ENCODE measurements at regions not wholly inside any gene's neighbourhood (a gene's known extent, or its start where the extent isn't known, plus 50 kb on each side); places are given as distances from the start of the nearest gene placed in this dataset.

DNA sequence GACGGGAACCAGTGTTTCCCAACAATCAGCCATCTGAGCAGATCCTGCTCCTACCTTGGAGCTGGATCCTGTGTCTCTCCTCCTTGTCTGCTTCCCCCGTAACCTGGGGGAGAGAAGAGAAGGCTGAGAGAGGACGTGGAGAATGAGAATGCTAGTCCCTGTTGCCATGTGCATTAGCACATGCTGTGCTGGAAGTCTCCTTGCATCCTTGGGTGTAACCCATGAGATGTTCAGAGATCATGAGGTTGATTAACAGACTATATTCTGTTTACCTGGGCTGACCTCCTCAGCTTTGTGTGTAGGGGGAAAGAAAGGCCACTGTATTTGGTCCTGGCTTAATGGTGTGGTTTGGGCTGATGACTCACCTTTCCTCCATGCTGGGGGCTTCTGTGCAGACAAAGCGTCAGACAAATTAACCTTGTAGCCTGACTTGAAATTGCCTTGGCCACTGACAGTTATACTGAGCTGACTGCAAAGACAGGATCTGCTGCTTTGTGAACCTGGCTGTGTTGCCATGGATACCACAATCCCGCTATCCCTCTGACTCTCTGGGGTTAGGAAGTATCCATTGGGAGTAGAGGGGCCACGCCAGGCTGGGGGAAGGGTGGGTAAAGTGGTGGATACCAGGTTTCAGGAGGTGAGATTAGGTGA lies 243.7 kb upstream of the CHD6 start:
- no peaks in the 10 kb centered on the region for H3F3A ChIP-seq (ENCODE audit: insufficient read depth, low read length)
- H3K27ac ChIP-seq (ENCODE audit: low read depth, low read length, poor library complexity, severe bottlenecking), result no peak overlapping the region
- H3K9ac ChIP-seq (ENCODE audit: low read length), result no peak overlapping the region
- H4K20me1 ChIP-seq (ENCODE audit: insufficient read depth, low read length), result no peaks in the 10 kb centered on the region
- H3K4me1 ChIP-seq (ENCODE audit: insufficient read depth, low read length, severe bottlenecking), result no peaks in the 10 kb centered on the region
- H2AFZ ChIP-seq (ENCODE audit: low read length), result no peak overlapping the region
- no peaks in the 10 kb centered on the region for H3K36me3 ChIP-seq (ENCODE audit: insufficient read depth, low read length)
- H3K4me2 ChIP-seq (ENCODE audit: low read length), result no peak overlapping the region
- no peaks in the 10 kb centered on the region for H3K27me3 ChIP-seq (ENCODE audit: insufficient read depth, low read length)
- no peaks in the 10 kb centered on the region for H3K9me2 ChIP-seq (ENCODE audit: low read depth, low read length)
- H3K4me3 ChIP-seq (ENCODE audit: low read depth, low read length, poor library complexity, severe bottlenecking), result no peak overlapping the region
- no peak for TF ChIP-seq EZH2 (IDR thresholded peaks at IDR 0.05; ENCODE audit: borderline replicate concordance, low read length)
- TF ChIP-seq, protein P1, sequence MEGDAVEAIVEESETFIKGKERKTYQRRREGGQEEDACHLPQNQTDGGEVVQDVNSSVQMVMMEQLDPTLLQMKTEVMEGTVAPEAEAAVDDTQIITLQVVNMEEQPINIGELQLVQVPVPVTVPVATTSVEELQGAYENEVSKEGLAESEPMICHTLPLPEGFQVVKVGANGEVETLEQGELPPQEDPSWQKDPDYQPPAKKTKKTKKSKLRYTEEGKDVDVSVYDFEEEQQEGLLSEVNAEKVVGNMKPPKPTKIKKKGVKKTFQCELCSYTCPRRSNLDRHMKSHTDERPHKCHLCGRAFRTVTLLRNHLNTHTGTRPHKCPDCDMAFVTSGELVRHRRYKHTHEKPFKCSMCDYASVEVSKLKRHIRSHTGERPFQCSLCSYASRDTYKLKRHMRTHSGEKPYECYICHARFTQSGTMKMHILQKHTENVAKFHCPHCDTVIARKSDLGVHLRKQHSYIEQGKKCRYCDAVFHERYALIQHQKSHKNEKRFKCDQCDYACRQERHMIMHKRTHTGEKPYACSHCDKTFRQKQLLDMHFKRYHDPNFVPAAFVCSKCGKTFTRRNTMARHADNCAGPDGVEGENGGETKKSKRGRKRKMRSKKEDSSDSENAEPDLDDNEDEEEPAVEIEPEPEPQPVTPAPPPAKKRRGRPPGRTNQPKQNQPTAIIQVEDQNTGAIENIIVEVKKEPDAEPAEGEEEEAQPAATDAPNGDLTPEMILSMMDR (IDR thresholded peaks at IDR 0.05; ENCODE audit: low read length), result no peak
- no peaks in the 10 kb centered on the region for H3K9me3 ChIP-seq (ENCODE audit: low read length)
- H3K79me2 ChIP-seq (ENCODE audit: insufficient read depth, low read length), result no peaks in the 10 kb centered on the region

DNA sequence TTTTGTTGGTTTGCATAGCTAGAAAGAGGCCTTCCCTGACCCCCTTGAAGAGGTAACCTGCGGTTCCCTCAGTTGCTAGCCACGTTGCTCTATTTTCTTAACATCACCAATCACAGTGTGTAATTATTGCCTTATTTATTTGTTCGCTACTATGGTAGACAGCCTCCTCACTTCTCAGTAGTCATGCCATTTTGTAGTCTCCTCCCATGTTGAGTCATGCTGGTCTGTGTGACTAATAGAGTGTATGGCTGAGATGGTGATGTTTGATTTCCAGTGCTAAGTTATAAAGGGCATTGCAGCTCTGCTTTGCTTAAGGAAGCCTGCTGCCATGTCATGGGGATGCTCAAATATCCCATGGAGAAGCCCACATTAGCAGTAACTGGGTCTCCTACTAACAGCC lies 236.6 kb upstream of the CHD6 start:
- H2AFZ ChIP-seq (ENCODE audit: low read length), result no peak overlapping the region
- H3K27me3 ChIP-seq (ENCODE audit: insufficient read depth, low read length), result no peaks in the 10 kb centered on the region
- H3K9ac ChIP-seq (ENCODE audit: low read length), result no peak overlapping the region
- H3K27ac ChIP-seq (ENCODE audit: low read depth, low read length, poor library complexity, severe bottlenecking), result no peak overlapping the region
- no peaks in the 10 kb centered on the region for H3K79me2 ChIP-seq (ENCODE audit: insufficient read depth, low read length)
- no peaks in the 10 kb centered on the region for H4K20me1 ChIP-seq (ENCODE audit: insufficient read depth, low read length)
- no peaks in the 10 kb centered on the region for H3K9me2 ChIP-seq (ENCODE audit: low read depth, low read length)
- no peaks in the 10 kb centered on the region for H3K4me1 ChIP-seq (ENCODE audit: insufficient read depth, low read length, severe bottlenecking)
- no peaks in the 10 kb centered on the region for H3K36me3 ChIP-seq (ENCODE audit: insufficient read depth, low read length)
- H3K4me3 ChIP-seq (ENCODE audit: low read depth, low read length, poor library complexity, severe bottlenecking), result no peak overlapping the region
- no peaks in the 10 kb centered on the region for H3F3A ChIP-seq (ENCODE audit: insufficient read depth, low read length)
- no peak overlapping the region for H3K4me2 ChIP-seq (ENCODE audit: low read length)
- no peak for TF ChIP-seq EZH2 (IDR thresholded peaks at IDR 0.05; ENCODE audit: borderline replicate concordance, low read length)
- TF ChIP-seq, protein P1 (IDR thresholded peaks at IDR 0.05; ENCODE audit: low read length), result no peak
- H3K9me3 ChIP-seq (ENCODE audit: low read length), result no peaks in the 10 kb centered on the region

DNA sequence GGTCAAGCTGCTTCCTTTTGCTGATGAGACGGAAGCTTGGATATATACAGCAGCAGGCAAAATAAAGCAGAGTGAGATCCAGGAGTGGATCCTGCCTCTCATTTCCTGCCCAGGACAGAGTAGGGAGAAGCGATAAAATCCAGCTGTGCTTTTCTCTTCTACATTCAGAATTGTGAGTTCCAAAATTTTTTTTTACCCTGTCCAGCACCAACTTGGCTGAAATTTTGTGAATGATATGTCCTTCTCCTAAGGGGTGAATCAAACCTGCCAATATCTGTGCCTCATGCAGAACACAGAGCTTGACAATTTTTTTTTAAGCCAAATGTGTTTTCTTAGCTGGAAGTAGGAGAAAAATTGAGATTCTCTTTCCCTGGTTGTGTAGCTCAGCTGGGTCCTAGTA lies 235.6 kb upstream of the CHD6 start:
- no peaks in the 10 kb centered on the region for H3K27me3 ChIP-seq (ENCODE audit: insufficient read depth, low read length)
- TF ChIP-seq, protein P1 (IDR thresholded peaks at IDR 0.05; ENCODE audit: low read length), result no peak
- no peak for TF ChIP-seq EZH2 (IDR thresholded peaks at IDR 0.05; ENCODE audit: borderline replicate concordance, low read length)
- no peaks in the 10 kb centered on the region for H3F3A ChIP-seq (ENCODE audit: insufficient read depth, low read length)
- H3K9ac ChIP-seq (ENCODE audit: low read length), result no peak overlapping the region
- no peaks in the 10 kb centered on the region for H3K9me3 ChIP-seq (ENCODE audit: low read length)
- no peaks in the 10 kb centered on the region for H3K36me3 ChIP-seq (ENCODE audit: insufficient read depth, low read length)
- H3K4me3 ChIP-seq (ENCODE audit: low read depth, low read length, poor library complexity, severe bottlenecking), result no peak overlapping the region
- H3K27ac ChIP-seq (ENCODE audit: low read depth, low read length, poor library complexity, severe bottlenecking), result no peak overlapping the region
- no peaks in the 10 kb centered on the region for H3K4me1 ChIP-seq (ENCODE audit: insufficient read depth, low read length, severe bottlenecking)
- H2AFZ ChIP-seq (ENCODE audit: low read length), result no peak overlapping the region
- no peaks in the 10 kb centered on the region for H3K9me2 ChIP-seq (ENCODE audit: low read depth, low read length)
- H4K20me1 ChIP-seq (ENCODE audit: insufficient read depth, low read length), result no peaks in the 10 kb centered on the region
- no peak overlapping the region for H3K4me2 ChIP-seq (ENCODE audit: low read length)
- no peaks in the 10 kb centered on the region for H3K79me2 ChIP-seq (ENCODE audit: insufficient read depth, low read length)
